ENCODE measurements at regions not wholly inside any gene's neighbourhood (a gene's known extent, or its start where the extent isn't known, plus 50 kb on each side); places are given as distances from the start of the nearest gene placed in this dataset.
"Not testable (repeated sequence)": the region's sequence is repeated elsewhere in the genome, so short reads cannot be mapped to it uniquely, and the experiment has no call there.

GRCh38 chr3:137300703-137301102 is 342.9 kb downstream of the IL20RB start:
- no peak for DNase-seq (ENCODE audit: low spot score)

- no peak for DNase-seq (ENCODE audit: low spot score)
Measured at GRCh38 chr3:137304313-137305056, 346.7 kb downstream of the IL20RB start.

- DNase-seq (ENCODE audit: low spot score) = no peak
Measured at GRCh38 chr3:137324114-137324513, 366.3 kb downstream of the IL20RB start.

GRCh38 chr3:137325170-137325569 is 367.4 kb downstream of the IL20RB start:
- no peak for DNase-seq (ENCODE audit: low spot score)

GRCh38 chr3:137325934-137326333 is 368.2 kb downstream of the IL20RB start:
- no peak for DNase-seq (ENCODE audit: low spot score)

GRCh38 chr3:137329594-137329993 is 371.8 kb downstream of the IL20RB start:
- DNase-seq (ENCODE audit: low spot score) = no peak

- no peak for DNase-seq (ENCODE audit: low spot score)
Measured at GRCh38 chr3:137330246-137330645, 372.5 kb downstream of the IL20RB start.

- DNase-seq (ENCODE audit: low spot score) = no peak
Measured at GRCh38 chr3:137332297-137332696, 374.5 kb downstream of the IL20RB start.

GRCh38 chr3:137335478-137335877 is 377.7 kb downstream of the IL20RB start:
- no peak for DNase-seq (ENCODE audit: low spot score)

GRCh38 chr3:137338400-137338799 is 380.6 kb downstream of the IL20RB start:
- not testable (repeated sequence) for DNase-seq (ENCODE audit: low spot score)

- no peak for DNase-seq (ENCODE audit: low spot score)
Measured at GRCh38 chr3:137343283-137343682, 385.5 kb downstream of the IL20RB start.

- DNase-seq (ENCODE audit: low spot score) = no peak
Measured at GRCh38 chr3:137347132-137347531, 389.3 kb downstream of the IL20RB start.

- DNase-seq (ENCODE audit: low spot score) = no peak
Measured at GRCh38 chr3:137347817-137348368, 390.1 kb downstream of the IL20RB start.

- DNase-seq (ENCODE audit: low spot score) = no peak
Measured at GRCh38 chr3:137348936-137349335, 391.2 kb downstream of the IL20RB start.

GRCh38 chr3:137349557-137350348 is 392.0 kb downstream of the IL20RB start:
- DNase-seq (ENCODE audit: low spot score) = no peak

GRCh38 chr3:137360531-137361201 is 402.9 kb downstream of the IL20RB start:
- DNase-seq (ENCODE audit: low spot score) = no peak

- no peak for DNase-seq (ENCODE audit: low spot score)
Measured at GRCh38 chr3:137382005-137382594, 382.0 kb upstream of the SOX14 start.

GRCh38 chr3:137385922-137386321 is 378.2 kb upstream of the SOX14 start:
- DNase-seq (ENCODE audit: low spot score) = no peak

GRCh38 chr3:137409584-137409983 is 354.5 kb upstream of the SOX14 start:
- no peak for DNase-seq (ENCODE audit: low spot score)

GRCh38 chr3:137410028-137410427 is 354.1 kb upstream of the SOX14 start:
- no peak for DNase-seq (ENCODE audit: low spot score)

- no peak for DNase-seq (ENCODE audit: low spot score)
Measured at GRCh38 chr3:137420198-137420995, 343.7 kb upstream of the SOX14 start.

Measured in kidney capillary endothelial cell (primary cell).